KOPT-K1 (cell line): ENCODE measurements at regions not wholly inside any gene's neighbourhood (a gene's known extent, or its start where the extent isn't known, plus 50 kb on each side); places are given as distances from the start of the nearest gene placed in this dataset.
"Not testable (repeated sequence)": the region's sequence is repeated elsewhere in the genome, so short reads cannot be mapped to it uniquely, and the experiment has no call there.

Experiments
- H3K27ac ChIP-seq: fragments of 200-600 bp; sonication (generic); 2 replicates; pipeline ENCODE4 v1.5.1; 2016; ENCODE audit warnings: antibody characterized with exemption, mild to moderate bottlenecking, low read depth, low read length; ENCODE audit not compliant: poor library complexity, severe bottlenecking
- H3K36me3 ChIP-seq: fragments of 200-600 bp; sonication (generic); 2 replicates; pipeline ENCODE4 v1.5.1; 2017; ENCODE audit warnings: antibody characterized with exemption, mild to moderate bottlenecking, low read length, moderate library complexity; ENCODE audit not compliant: insufficient read depth
- H3K9me3 ChIP-seq: fragments of 200-600 bp; sonication (generic); 2 replicates; pipeline ENCODE4 v1.5.1; 2017; ENCODE audit warnings: antibody characterized with exemption, low read length, mild to moderate bottlenecking; ENCODE audit not compliant: insufficient read depth, poor library complexity, severe bottlenecking

DNA sequence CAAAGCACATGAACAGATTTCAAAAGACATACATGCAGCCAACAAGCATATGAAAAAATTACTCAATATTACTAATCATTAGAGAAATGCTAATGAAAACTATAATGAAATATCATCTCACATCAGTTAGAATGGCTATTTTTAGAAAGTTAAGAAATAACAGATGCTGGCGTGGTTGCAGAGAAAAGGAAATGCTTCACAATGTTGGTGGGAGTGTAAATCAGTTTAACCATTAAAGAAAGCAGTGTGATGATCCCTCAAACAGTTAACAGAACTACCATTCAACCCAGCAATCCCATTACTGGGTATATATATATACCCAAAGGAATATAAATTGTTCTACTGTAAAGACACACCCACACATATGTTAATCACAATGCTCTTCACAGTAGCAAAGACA, 117.7 kb upstream of the SETBP1 start:
- no peaks in the 10 kb centered on the region for H3K9me3 ChIP-seq
- no peak overlapping the region for H3K27ac ChIP-seq
- no peaks in the 10 kb centered on the region for H3K36me3 ChIP-seq

DNA sequence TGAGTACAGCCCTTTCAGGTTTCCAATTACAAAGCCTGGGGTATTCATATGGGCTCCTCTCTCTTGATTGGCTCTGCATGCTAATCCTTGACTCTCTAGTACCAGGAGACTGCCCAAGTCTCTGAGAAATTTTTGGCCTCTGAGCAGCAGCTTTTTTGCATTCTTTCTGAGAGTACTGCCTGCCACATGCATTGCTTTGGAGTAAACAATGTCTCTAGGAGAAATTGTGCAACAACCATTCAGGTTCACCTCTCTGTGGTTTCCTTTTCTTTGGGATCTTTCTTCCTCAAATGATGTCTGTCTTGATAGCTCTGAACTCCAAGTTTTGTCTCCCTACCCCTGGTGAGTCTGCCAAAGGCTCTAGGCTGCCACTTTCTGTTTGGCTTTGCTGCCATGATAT, 115.8 kb upstream of the SETBP1 start:
- Histone ChIP-seq H3K27ac (no peak overlapping the region), H3K9me3 (no peaks in the 10 kb centered on the region), H3K36me3 (no peaks in the 10 kb centered on the region)

DNA sequence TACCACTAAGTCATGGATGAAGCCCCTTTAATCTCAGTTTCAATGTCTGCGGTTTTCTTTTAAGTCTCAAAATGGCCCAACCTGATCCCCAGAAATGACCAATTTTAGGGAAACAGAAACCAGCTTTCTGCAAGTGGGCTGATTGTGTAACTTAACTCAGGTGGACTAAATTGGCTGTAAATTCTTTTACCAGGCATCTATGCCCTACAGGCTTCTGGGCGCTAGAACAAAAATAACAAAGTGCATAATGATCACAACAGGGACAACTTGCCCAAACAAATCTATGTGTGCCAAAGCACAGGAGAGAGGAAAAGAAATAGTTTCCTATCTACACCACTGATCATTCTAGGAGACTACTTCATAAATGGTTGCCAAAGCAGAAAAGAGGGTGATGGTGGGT, 112.3 kb upstream of the SETBP1 start:
- Histone ChIP-seq H3K36me3 (no peaks in the 10 kb centered on the region), H3K27ac (no peak overlapping the region), H3K9me3 (no peaks in the 10 kb centered on the region)

DNA sequence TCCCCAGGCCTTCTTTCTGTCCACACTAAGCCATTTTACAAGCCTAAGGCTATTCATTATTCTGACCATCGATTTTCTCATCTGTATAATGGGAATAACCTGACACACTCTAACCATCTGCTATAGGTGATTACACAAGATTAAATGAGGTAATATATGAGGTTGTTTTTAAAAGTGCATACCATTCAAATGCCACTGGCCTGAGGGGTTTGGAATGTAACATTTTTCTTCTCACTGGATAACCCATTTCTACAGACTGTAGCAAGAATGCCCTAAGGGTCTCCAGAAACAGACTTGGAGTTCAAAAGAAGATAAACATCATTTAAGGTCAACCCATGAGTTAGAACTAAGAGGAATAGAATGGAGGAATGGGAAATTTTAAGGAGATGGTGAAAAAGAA, 111.7 kb upstream of the SETBP1 start:
- H3K9me3 ChIP-seq, result no peaks in the 10 kb centered on the region
- no peak overlapping the region for H3K27ac ChIP-seq
- H3K36me3 ChIP-seq, result no peaks in the 10 kb centered on the region

DNA sequence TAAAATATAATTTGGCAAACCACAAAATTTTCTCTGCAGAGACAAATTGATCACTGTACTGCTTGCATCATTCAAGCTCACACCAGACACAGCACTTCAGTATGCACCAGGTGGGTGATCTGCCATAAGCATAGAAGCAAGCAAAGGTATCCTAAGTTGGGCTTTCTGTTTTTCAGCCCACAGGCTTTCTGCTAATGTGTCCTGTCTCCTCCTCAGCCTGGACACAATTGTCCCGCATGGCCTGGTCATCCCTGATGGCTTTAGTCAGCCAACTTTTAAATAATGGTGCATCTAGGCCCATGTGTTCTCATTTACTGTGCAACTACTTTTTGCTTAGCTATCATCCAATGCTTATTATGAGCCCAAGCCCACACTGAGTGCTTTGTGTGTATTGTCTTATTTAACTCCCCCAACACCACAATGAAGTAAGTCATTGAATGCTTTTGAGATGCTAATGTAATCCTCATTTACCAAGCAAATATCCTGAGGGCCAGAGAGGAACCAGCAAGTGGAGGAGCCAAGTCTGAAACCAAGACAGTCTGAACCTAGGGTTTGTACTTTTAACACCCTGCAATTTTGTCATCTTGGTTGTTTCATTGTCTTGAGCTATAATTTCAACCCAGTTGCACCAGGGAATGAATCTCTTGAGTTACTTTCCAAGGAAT, 111.2 kb upstream of the SETBP1 start:
- no peaks in the 10 kb centered on the region for H3K9me3 ChIP-seq
- no peaks in the 10 kb centered on the region for H3K36me3 ChIP-seq
- no peak overlapping the region for H3K27ac ChIP-seq

DNA sequence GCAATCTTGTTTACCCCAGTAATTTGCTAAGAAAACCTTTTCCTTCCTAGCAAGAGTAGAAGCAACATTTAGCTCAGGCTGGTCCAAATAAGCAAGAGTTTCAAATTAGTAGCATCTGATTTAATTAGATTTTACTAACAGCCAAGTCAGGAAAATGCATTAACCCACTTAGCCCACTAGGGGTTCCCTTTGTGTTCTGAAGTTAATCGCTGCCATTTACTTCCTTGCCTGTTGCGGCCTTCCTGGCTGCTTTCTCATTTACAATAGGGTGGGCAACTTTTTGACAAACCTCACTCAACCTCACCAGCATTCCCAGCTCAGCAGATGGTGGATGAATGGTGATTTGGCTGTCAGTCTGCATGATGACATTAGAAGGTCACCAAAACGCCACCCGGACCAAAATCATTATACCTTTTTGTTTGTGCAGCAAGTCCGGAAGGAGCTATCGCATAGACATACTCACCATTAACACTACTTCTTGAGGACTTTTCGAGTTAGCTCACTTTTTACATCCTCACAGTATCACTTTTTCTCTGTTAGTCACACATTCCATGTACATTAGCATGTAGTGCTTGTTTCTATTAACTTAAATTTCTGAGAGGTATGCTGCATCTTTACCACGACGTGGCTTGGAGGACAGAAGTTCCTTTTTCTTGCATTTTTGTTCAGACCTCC, 101.5 kb upstream of the SETBP1 start:
- Histone ChIP-seq H3K9me3 (no peaks in the 10 kb centered on the region), H3K36me3 (no peaks in the 10 kb centered on the region), H3K27ac (no peak overlapping the region)

DNA sequence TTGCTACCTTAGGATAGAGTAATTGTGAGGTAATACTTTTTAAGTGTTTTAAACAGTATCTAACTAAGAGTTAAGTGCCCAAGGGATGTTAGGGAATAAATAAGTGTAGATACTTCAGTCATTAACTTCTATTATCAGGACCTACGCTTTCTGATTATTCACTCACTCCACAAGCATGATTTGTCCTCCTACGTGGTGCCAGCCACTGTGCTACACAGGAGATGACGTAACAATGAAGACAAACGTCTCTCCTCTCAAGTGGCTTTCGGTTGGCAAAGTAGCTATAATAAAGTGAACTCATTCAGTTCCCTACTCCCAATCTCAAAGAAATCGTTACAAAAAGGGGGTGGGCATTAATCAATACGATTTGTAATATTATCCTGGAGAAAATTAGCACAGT, 100.9 kb upstream of the SETBP1 start:
- H3K36me3 ChIP-seq, result no peaks in the 10 kb centered on the region
- no peak overlapping the region for H3K27ac ChIP-seq
- H3K9me3 ChIP-seq, result no peaks in the 10 kb centered on the region

DNA sequence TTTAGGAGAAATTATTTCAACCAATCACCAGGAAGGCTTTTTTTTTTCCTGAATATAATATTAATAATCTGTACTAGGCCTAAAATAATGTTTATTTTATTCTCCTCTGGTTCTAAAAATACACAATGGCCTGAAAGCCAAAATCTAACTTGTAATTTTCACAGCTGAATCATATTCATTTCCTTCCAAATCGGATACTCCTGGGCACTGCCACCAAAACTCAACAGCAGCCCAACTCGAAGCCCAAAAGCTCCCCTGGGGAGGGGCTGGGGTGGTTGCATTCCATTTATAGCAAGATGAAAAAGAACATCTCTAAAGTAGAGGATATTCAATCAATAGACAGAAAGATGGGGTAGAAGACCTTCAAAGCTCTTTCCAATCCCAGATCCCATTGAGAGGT, 100.5 kb upstream of the SETBP1 start:
- no peak overlapping the region for H3K27ac ChIP-seq
- H3K36me3 ChIP-seq, result no peaks in the 10 kb centered on the region
- no peaks in the 10 kb centered on the region for H3K9me3 ChIP-seq

DNA sequence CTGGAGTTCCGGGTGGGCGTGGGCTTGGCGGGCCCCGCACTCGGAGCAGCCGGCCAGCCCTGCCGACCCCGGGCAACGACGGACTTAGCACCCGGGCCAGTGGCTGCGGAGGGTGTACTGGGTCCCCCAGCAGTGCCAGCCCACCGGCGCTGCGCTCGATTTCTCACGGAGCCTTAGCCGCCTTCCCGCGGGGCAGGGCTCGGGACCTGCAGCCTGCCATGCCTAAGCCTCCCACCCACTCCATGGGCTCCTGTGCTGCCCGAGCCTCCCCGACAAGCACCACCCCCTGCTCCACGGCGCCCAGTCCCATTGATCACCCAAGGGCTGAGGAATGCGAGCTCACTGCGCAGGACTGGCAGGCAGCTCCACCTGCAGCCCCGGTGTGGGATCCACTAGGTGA, 99.9 kb upstream of the SETBP1 start:
- H3K9me3 ChIP-seq, H3K36me3 ChIP-seq, H3K27ac ChIP-seq: not testable (repeated sequence)

DNA sequence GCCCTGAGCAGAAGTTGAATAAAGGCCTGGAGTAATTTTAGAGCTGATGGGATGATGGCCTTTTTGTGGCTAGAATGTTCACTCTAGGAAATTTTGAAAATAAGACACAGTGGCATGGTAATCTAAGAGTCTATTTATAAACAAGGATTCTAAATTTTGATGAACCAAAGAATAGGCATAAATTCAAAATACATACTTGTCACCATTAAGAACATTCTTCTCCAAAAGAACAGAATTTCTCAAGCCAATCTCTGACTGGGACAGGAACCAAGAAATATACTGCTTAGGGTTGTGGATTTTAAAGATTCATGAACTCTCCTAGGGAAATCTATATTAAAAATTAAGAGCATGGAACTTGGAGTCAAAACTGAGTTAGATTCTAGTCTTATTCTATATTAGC, 98.2 kb upstream of the SETBP1 start:
- H3K36me3 ChIP-seq, result no peaks in the 10 kb centered on the region
- H3K27ac ChIP-seq, result no peak overlapping the region
- no peaks in the 10 kb centered on the region for H3K9me3 ChIP-seq

DNA sequence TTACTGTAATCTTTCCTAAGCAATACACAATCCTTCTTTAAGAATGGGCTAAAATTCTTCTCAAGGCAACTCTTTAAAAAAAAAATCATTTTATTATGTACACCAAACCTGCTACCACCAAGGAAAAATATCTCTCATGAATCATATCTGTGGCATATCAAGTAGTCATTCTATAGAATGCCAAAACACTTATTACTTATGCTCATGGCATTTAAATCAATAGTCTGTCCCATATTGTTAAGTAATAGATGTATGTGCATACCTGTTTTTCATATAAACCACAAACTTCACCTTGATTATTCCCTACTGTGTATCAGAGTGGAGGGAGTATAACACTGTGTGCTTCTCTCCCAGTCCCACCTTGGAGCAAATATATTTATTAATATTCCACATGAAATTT, 95.8 kb upstream of the SETBP1 start:
- Histone ChIP-seq H3K36me3 (no peaks in the 10 kb centered on the region), H3K27ac (no peak overlapping the region), H3K9me3 (no peaks in the 10 kb centered on the region)

DNA sequence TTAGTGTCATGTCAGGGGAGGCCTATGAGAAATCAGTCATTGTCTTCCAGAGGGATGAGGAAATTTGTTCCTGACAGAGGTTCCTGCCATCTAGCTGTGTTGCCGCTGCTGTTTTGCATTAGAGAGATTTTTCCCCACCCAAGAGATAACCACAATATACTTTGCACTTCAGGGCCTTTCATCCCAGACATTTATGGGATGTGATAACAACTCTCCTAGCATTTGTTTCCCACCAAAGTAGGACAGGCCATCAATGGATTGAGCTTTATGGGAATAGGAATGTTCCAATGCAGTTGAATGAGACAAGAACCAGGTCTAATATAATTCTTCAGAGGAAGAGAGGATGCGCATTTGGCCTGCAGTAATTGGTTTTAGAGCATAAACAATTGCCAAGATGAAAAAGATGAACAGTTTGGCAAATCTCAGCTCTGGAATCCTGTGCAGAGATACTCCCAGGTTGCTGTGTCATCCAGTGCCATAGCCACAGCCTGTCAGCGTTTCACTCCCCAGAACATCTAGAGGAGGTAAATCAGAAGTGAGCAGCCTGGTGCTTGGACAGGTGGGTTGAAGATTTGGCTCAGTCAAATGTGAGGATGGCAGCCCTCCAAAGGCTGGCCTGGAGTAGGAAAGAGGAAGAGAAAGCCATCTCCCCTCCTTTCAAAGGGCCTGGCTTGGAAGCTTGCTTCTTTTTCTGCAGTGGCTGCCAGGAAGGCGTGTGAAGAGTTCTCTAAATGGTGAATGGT, 93.7 kb upstream of the SETBP1 start:
- H3K27ac ChIP-seq, result no peak overlapping the region
- no peaks in the 10 kb centered on the region for H3K36me3 ChIP-seq
- H3K9me3 ChIP-seq, result no peaks in the 10 kb centered on the region

DNA sequence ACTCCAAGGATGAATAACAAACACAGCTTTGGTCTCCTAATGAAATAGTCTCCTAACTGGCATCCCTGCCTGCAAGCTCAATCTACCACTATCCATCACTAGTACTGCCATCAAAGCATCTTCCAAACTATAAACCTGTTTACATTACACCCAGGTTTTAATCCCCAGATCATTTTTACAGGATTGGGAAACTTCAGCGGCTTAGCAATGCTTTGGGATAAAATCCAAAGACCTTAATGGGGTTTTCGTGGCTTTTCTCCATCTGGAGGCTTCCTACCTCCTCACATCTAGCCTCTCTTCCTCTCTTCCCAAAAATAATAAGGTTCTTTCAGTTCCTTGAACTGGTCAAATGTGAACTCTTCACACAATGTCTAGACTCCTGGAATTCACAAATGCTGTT, 92.2 kb upstream of the SETBP1 start:
- no peaks in the 10 kb centered on the region for H3K36me3 ChIP-seq
- no peaks in the 10 kb centered on the region for H3K9me3 ChIP-seq
- no peak overlapping the region for H3K27ac ChIP-seq

DNA sequence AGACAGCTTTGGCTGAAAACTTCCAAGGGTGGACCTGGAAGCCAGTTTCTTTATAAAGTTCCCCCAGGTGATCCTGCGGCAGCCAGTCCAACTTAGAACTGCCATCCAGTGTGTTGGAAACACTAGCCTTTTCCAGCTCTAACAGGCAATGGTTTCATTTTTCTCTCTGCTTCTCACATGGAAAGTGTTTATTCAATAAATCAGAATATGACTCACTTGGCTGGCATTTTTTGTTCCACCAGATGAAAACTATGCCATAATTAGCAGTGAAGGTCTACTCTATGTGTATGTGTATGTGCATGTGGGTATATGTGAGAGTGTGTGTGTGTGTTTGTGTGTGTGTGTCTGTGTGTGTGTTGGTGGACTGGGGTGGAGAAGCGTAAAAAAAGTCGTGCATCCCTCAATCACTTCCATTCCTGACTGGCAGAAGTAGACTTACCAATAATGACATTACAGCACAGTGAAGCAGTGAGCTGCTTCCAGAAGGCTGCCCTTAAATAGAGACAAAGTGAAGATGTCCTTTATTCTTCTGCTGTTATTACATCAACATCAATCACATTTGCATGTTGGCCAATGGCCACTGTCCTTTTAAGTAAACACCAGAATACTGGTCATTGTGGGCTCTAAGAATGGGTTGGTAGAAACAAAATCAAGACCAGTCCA, 90.9 kb upstream of the SETBP1 start:
- H3K36me3 ChIP-seq, result no peaks in the 10 kb centered on the region
- H3K27ac ChIP-seq, result no peak overlapping the region

DNA sequence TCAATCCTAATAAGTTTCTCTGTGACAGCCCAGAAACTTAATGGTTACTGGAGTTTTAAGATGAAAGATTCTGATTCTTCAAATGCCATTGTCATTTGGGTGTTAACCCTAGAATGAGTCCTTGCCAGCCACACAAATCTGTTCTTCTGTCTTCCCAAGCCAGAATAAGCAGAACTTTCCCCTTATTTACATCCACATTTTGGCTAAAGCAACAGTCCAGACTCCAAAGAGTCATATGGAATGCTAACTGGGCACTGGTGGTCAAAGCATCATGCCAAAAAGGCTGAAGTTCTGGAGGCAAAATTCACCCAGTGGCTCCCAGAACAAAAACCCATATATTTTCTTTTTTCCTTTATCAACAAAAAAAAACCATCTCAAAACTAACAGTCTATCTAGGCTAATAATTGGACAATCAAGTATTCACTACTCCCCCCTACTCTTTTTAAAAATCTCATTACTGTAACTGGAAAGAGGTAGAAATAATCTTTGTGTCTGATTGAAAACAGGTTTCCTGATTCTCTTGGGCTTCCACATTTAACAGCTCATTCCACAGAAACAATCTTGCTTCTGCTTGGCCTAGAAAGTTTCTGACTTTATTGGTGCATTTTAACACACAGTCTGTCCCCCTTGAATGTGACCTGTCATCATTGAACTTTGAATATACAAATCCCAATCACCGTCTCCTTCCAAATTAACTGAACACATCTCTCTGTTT, 89.6 kb upstream of the SETBP1 start:
- no peak overlapping the region for H3K27ac ChIP-seq

More for the DNA sequence above, 90.9 kb upstream of the SETBP1 start:
- no peaks in the 10 kb centered on the region for H3K9me3 ChIP-seq

More for the DNA sequence above, 89.6 kb upstream of the SETBP1 start:
- Histone ChIP-seq H3K36me3 (no peaks in the 10 kb centered on the region), H3K9me3 (no peaks in the 10 kb centered on the region)
